ENCODE measurements at regions not wholly inside any gene's neighbourhood (a gene's known extent, or its start where the extent isn't known, plus 50 kb on each side); places are given as distances from the start of the nearest gene placed in this dataset.
"Not testable (repeated sequence)": the region's sequence is repeated elsewhere in the genome, so short reads cannot be mapped to it uniquely, and the experiment has no call there.

DNA sequence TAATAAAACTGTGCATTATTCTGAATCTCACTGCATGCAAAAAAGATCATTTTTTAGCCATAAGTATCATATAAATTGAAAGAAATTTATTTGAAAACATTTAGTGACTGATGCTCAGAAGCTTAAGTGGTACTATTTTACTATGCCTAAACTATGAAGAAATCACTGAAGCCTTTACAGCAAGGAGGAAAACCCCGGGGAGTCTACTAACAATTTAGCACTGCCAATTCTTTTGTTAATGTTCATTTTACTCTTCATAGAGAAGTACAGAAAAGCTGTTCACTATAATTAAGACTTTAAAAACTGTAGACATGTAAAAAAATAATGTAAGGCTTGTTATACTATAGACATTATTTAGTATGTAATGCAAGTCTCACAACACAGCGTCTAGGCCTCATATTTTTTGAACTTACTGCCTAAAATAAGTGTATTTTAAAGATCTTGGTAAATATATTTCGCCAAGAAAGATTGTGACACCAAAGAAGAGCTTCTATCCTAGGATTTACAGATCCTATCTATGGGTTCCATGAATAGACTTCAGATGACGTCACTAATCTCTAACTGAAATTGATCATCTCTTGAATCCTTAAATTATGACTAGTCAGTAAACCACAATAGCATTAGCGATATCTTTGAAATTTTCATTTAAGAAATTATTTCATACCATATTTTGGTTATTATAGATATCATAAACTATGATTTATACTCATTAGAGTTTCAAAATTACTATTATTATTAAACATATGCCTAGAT lies 602.5 kb downstream of the TMA16 start:
- Histone ChIP-seq H3K36me3 (ENCODE audit: control insufficient read depth in 2 of 3, insufficient read depth in 3 of 3, low read length in 3 of 3) (no peaks in the 10 kb centered on the region), H3K27me3 (ENCODE audit: control insufficient read depth, insufficient read depth, low read length) (no peaks in the 10 kb centered on the region), H3K4me1 (ENCODE audit: control insufficient read depth in 2 of 3, insufficient read depth in 2 of 3, low read depth in 1 of 3, low read length in 3 of 3) (no peaks in the 10 kb centered on the region), H3K27ac (ENCODE audit: low read depth in 2 of 2, low read length in 2 of 2) (no peak overlapping the region), H3K9ac (ENCODE audit: low read length in 3 of 3) (no peak overlapping the region), H3K4me3 (ENCODE audit: low read length in 3 of 3) (no peak overlapping the region), H3K9me3 (ENCODE audit: control insufficient read depth in 2 of 3, insufficient read depth in 1 of 3, low read length in 3 of 3) (no peaks in the 10 kb centered on the region)
- intact Hi-C loops (cut with DNase I), result no loop called here
- TF ChIP-seq, protein P1, sequence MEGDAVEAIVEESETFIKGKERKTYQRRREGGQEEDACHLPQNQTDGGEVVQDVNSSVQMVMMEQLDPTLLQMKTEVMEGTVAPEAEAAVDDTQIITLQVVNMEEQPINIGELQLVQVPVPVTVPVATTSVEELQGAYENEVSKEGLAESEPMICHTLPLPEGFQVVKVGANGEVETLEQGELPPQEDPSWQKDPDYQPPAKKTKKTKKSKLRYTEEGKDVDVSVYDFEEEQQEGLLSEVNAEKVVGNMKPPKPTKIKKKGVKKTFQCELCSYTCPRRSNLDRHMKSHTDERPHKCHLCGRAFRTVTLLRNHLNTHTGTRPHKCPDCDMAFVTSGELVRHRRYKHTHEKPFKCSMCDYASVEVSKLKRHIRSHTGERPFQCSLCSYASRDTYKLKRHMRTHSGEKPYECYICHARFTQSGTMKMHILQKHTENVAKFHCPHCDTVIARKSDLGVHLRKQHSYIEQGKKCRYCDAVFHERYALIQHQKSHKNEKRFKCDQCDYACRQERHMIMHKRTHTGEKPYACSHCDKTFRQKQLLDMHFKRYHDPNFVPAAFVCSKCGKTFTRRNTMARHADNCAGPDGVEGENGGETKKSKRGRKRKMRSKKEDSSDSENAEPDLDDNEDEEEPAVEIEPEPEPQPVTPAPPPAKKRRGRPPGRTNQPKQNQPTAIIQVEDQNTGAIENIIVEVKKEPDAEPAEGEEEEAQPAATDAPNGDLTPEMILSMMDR (IDR thresholded peaks at IDR 0.05; ENCODE audit: borderline replicate concordance, extremely low read depth, insufficient read depth), result no peak
- no peak for DNase-seq
- no peak for FAIRE-seq

DNA sequence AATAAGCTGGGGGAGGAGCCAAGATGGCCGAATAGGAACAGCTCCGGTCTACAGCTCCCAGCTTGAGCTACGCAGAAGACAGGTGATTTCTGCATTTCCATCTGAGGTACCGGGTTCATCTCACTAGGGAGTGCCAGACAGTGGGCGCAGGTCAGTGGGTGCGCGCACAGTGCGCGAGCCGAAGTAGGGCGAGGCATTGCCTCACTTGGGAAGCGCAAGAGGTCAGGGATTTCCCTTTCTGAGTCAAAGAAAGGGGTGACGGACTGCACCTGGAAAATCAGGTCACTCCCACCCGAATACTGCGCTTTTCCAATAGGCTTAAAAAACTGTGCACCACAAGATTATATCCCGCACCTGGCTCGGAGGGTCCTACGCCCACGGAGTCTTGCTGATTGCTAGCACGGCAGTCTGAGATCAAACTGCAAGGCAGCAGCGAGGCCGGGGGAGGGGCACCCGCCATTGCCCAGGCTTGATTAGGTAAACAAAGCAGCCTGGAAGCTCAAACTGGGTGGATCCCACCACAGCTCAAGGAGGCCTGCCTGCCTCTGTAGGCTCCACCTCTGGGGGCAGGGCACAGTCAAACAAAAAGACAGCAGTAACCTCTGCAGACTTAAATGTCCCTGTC lies 606.4 kb downstream of the TMA16 start:
- H3K27me3 ChIP-seq (ENCODE audit: control insufficient read depth, insufficient read depth, low read length); H3K9ac ChIP-seq (ENCODE audit: low read length in 3 of 3); H3K27ac ChIP-seq (ENCODE audit: low read depth in 2 of 2, low read length in 2 of 2); DNase-seq; H3K36me3 ChIP-seq (ENCODE audit: control insufficient read depth in 2 of 3, insufficient read depth in 3 of 3, low read length in 3 of 3); intact Hi-C loops (cut with DNase I); H3K4me3 ChIP-seq (ENCODE audit: low read length in 3 of 3); FAIRE-seq; H3K9me3 ChIP-seq (ENCODE audit: control insufficient read depth in 2 of 3, insufficient read depth in 1 of 3, low read length in 3 of 3); H3K4me1 ChIP-seq (ENCODE audit: control insufficient read depth in 2 of 3, insufficient read depth in 2 of 3, low read depth in 1 of 3, low read length in 3 of 3): not testable (repeated sequence)

DNA sequence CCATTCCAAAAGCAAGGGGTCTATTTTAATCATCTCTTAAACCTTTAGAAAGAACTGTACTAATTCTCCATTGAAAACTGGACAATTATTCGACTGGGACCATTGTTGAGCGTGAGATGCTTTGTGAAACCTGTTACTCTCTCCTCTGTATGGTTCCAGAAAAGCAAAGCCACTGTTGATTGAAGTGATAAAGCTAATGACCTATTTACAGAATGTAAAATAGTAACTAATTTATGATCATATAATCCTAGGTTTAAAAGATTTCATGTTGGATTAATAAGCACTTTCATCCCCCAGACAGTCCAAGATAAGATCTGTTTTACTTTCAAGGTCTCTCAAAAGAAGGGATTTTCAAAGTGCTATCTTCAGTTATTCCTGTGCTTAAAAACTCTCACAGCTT lies 614.5 kb downstream of the TMA16 start:
- Histone ChIP-seq H3K36me3 (ENCODE audit: control insufficient read depth in 2 of 3, insufficient read depth in 3 of 3, low read length in 3 of 3) (no peaks in the 10 kb centered on the region), H3K27ac (ENCODE audit: low read depth in 2 of 2, low read length in 2 of 2) (no peak overlapping the region), H3K4me3 (ENCODE audit: low read length in 3 of 3) (no peak overlapping the region), H3K27me3 (ENCODE audit: control insufficient read depth, insufficient read depth, low read length) (no peaks in the 10 kb centered on the region), H3K9me3 (ENCODE audit: control insufficient read depth in 2 of 3, insufficient read depth in 1 of 3, low read length in 3 of 3) (no peaks in the 10 kb centered on the region), H3K9ac (ENCODE audit: low read length in 3 of 3) (no peak overlapping the region), H3K4me1 (ENCODE audit: control insufficient read depth in 2 of 3, insufficient read depth in 2 of 3, low read depth in 1 of 3, low read length in 3 of 3) (no peaks in the 10 kb centered on the region)
- FAIRE-seq, result no peak
- no peak for DNase-seq
- TF ChIP-seq, protein P1 (IDR thresholded peaks at IDR 0.05; ENCODE audit: borderline replicate concordance, extremely low read depth, insufficient read depth), result no peak
- intact Hi-C loops (cut with DNase I), result no loop called here

DNA sequence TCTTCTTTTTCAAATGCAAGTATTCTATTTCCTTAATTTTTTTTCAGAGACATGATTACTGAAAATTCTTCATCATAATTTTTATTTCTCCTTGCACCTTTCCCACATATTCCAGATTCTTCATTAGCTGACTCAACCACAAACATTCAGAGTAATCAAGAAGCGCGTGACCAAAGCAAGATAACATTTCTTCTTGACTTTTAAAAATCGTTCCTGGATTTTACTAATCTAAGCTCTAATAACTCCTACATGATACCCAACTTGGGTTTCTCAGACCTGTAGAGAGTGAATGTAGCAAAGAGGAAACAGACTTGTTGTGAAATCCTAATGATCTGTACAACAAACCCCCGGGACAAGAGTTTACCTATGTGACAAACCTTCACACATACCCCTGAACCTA lies 615.0 kb downstream of the TMA16 start:
- FAIRE-seq, result no peak

More for the DNA sequence above, 615.0 kb downstream of the TMA16 start:
- Histone ChIP-seq H3K36me3 (ENCODE audit: control insufficient read depth in 2 of 3, insufficient read depth in 3 of 3, low read length in 3 of 3) (no peaks in the 10 kb centered on the region), H3K9me3 (ENCODE audit: control insufficient read depth in 2 of 3, insufficient read depth in 1 of 3, low read length in 3 of 3) (no peaks in the 10 kb centered on the region), H3K4me3 (ENCODE audit: low read length in 3 of 3) (no peak overlapping the region), H3K9ac (ENCODE audit: low read length in 3 of 3) (no peak overlapping the region), H3K27me3 (ENCODE audit: control insufficient read depth, insufficient read depth, low read length) (no peaks in the 10 kb centered on the region), H3K4me1 (ENCODE audit: control insufficient read depth in 2 of 3, insufficient read depth in 2 of 3, low read depth in 1 of 3, low read length in 3 of 3) (no peaks in the 10 kb centered on the region), H3K27ac (ENCODE audit: low read depth in 2 of 2, low read length in 2 of 2) (no peak overlapping the region)
- no peak for DNase-seq
- intact Hi-C loops (cut with DNase I), result no loop called here
- TF ChIP-seq, protein P1 (IDR thresholded peaks at IDR 0.05; ENCODE audit: borderline replicate concordance, extremely low read depth, insufficient read depth), result no peak
